Activated CD4-positive, alpha-beta memory T cell treated with anti-CD3 and anti-CD28 coated beads, Interleukin-2, amount 10 ng/mL, durations not matched to agents 7 days and 5 days (primary cell): ENCODE measurements at regions not wholly inside any gene's neighbourhood (a gene's known extent, or its start where the extent isn't known, plus 50 kb on each side); places are given as distances from the start of the nearest gene placed in this dataset.

Experiments used
- CTCF ChIA-PET: fragments of 350-600 bp; sonication (Branson Sonifier 250); formaldehyde crosslinking; loops from one replicate; lab custom pipeline; 2021; ENCODE audit warnings: antibody characterized with exemption, inconsistent platforms; lab: Charles Lee
- POLR2A ChIA-PET: fragments of 350-600 bp; sonication (Branson Sonifier 250); formaldehyde crosslinking; loops from one replicate; lab custom pipeline; 2021; ENCODE audit warnings: antibody characterized with exemption; lab: Charles Lee
- DNase-seq: peaks from one replicate; pipeline ENCODE4 v3.0.0-alpha.2; 2020
- H3K27ac Mint-ChIP-seq: one replicate; pipeline ENCODE4 v1.8.0; 2021; ENCODE audit warnings: mild to moderate bottlenecking, mixed read lengths
- H3K27me3 Mint-ChIP-seq: one replicate; pipeline ENCODE4 v1.8.0; 2021; ENCODE audit warnings: mixed read lengths
- H3K36me3 Mint-ChIP-seq: one replicate; pipeline ENCODE4 v1.8.0; 2021; ENCODE audit warnings: low read depth, mixed read lengths
- H3K4me1 Mint-ChIP-seq: one replicate; pipeline ENCODE4 v1.8.0; 2021; ENCODE audit warnings: mixed read lengths
- H3K4me3 Mint-ChIP-seq: one replicate; pipeline ENCODE4 v1.8.0; 2021; ENCODE audit warnings: mild to moderate bottlenecking, mixed read lengths
- H3K9me3 Mint-ChIP-seq: one replicate; pipeline ENCODE4 v1.8.0; 2021; ENCODE audit warnings: mixed read lengths

- H3K36me3 Mint-ChIP-seq = no peaks in the 10 kb centered on the region
- peaks cover 2% of the 10 kb centered on the region for H3K9me3 Mint-ChIP-seq
- H3K27me3 Mint-ChIP-seq = no peaks in the 10 kb centered on the region
- H3K4me1 Mint-ChIP-seq = no peaks in the 10 kb centered on the region
- DNase-seq = no peak
- ChIA-PET CTCF (no interaction called here), POLR2A (no interaction called here)
- no peak overlapping the region for H3K27ac Mint-ChIP-seq
- H3K4me3 Mint-ChIP-seq = no peak overlapping the region
Measured at GRCh38 chr21:16377120-16377658, 647.4 kb downstream of the USP25 start.

DNA sequence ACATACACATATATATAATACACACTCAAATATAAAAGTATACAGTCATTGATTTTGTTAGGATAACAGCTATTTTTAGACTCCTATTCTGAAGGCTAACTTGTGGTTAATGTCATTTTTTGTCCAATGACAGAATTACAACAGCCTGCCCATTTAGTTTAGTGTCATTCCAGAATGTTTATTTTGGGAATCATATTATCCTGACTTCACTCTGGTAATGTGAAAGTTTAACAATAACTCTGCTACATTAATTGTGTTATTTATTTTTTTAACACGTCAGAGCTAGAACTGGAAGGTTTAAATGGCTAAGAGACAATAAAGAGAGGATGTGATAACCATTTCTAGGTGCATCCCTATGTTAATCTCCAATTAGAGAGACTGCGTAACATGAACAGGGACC lies 648.1 kb downstream of the USP25 start:
- Mint-ChIP-seq H3K36me3 (no peaks in the 10 kb centered on the region), H3K27me3 (no peaks in the 10 kb centered on the region), H3K4me3 (no peak overlapping the region), H3K9me3 (peaks cover 2% of the 10 kb centered on the region), H3K27ac (no peak overlapping the region), H3K4me1 (no peaks in the 10 kb centered on the region)
- POLR2A ChIA-PET = no interaction called here
- no peak for DNase-seq
- CTCF ChIA-PET = no interaction called here

DNA sequence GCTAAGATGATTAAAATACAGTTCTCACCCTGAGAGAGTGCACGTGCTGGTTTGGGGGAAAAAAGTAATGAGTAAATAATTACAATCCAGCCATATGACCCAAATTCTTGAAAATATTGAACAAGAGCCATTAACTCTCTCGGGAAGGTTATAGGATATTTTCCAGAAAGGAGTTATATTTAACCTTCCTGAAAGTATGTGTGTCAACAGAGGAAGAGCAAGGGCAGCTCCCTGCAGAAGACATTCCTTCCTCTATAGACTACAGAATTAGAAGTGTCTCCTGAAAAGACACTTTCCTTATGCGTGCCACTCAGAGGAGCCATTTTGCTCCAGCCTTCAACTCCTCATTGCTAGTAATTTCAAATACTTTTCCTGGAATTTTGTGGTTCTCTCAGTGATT lies 648.7 kb downstream of the USP25 start:
- Mint-ChIP-seq H3K27me3 (no peaks in the 10 kb centered on the region), H3K4me1 (no peaks in the 10 kb centered on the region), H3K9me3 (peaks cover 2% of the 10 kb centered on the region), H3K36me3 (no peaks in the 10 kb centered on the region), H3K27ac (no peak overlapping the region), H3K4me3 (no peak overlapping the region)
- POLR2A ChIA-PET = no interaction called here
- CTCF ChIA-PET = no interaction called here
- no peak for DNase-seq

- ChIA-PET CTCF (no interaction called here), POLR2A (no interaction called here)
- H3K27ac Mint-ChIP-seq = no peak overlapping the region
- no peaks in the 10 kb centered on the region for H3K36me3 Mint-ChIP-seq
- DNase-seq = no peak
- no peaks in the 10 kb centered on the region for H3K27me3 Mint-ChIP-seq
- no peak overlapping the region for H3K4me3 Mint-ChIP-seq
- H3K9me3 Mint-ChIP-seq = peaks cover 16% of the 10 kb centered on the region
- no peaks in the 10 kb centered on the region for H3K4me1 Mint-ChIP-seq
Measured at GRCh38 chr21:16388291-16388690, 658.5 kb downstream of the USP25 start.

- Mint-ChIP-seq H3K9me3 (peaks cover 16% of the 10 kb centered on the region), H3K36me3 (no peaks in the 10 kb centered on the region), H3K4me3 (no peak overlapping the region), H3K4me1 (no peaks in the 10 kb centered on the region), H3K27me3 (no peaks in the 10 kb centered on the region), H3K27ac (no peak overlapping the region)
- DNase-seq = no peak
- CTCF ChIA-PET = no interaction called here
- POLR2A ChIA-PET = no interaction called here
Measured at GRCh38 chr21:16388911-16389560, 659.3 kb downstream of the USP25 start.

DNA sequence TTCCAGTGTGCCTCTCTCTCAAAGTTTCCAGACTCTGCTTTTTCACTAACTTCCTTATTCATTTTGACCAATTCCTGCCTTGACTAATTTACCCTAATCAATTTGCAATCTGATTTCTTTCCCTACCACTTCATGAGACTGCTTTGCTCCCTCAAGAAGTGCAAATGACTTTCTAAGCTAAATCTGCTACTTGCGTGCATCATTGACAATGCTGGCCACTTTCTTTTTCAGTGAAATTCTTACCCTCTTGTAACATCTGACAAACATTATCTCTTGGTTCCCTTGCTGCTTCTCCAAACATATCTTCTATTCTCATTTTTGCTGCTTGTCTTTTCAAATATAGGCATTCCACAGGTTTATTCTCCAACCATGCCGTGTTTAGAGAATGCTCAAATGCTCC lies 659.9 kb downstream of the USP25 start:
- Mint-ChIP-seq H3K27ac (no peak overlapping the region), H3K4me1 (no peaks in the 10 kb centered on the region), H3K9me3 (peaks cover 16% of the 10 kb centered on the region), H3K36me3 (no peaks in the 10 kb centered on the region), H3K27me3 (no peaks in the 10 kb centered on the region), H3K4me3 (no peak overlapping the region)
- DNase-seq = no peak
- ChIA-PET CTCF (no interaction called here), POLR2A (no interaction called here)

- ChIA-PET CTCF (no interaction called here), POLR2A (no interaction called here)
- peaks cover 24% of the 10 kb centered on the region for H3K9me3 Mint-ChIP-seq
- no peaks in the 10 kb centered on the region for H3K36me3 Mint-ChIP-seq
- no peaks in the 10 kb centered on the region for H3K4me1 Mint-ChIP-seq
- no peak for DNase-seq
- no peak overlapping the region for H3K27ac Mint-ChIP-seq
- H3K4me3 Mint-ChIP-seq = no peak overlapping the region
- H3K27me3 Mint-ChIP-seq = no peaks in the 10 kb centered on the region
Measured at GRCh38 chr21:16395285-16395684, 665.5 kb downstream of the USP25 start.

GRCh38 chr21:16402752-16403151 lies 673.0 kb downstream of the USP25 start:
- Mint-ChIP-seq H3K27ac (no peak overlapping the region), H3K4me3 (no peak overlapping the region), H3K27me3 (no peaks in the 10 kb centered on the region), H3K36me3 (no peaks in the 10 kb centered on the region), H3K9me3 (peaks cover 6% of the 10 kb centered on the region), H3K4me1 (no peaks in the 10 kb centered on the region)
- DNase-seq = no peak
- POLR2A ChIA-PET = no interaction called here
- CTCF ChIA-PET = no interaction called here

- no peak for DNase-seq
- H3K9me3 Mint-ChIP-seq = peaks cover 6% of the 10 kb centered on the region
- H3K4me1 Mint-ChIP-seq = no peaks in the 10 kb centered on the region
- H3K27ac Mint-ChIP-seq = no peak overlapping the region
- ChIA-PET POLR2A (no interaction called here), CTCF (no interaction called here)
- no peaks in the 10 kb centered on the region for H3K36me3 Mint-ChIP-seq
- H3K27me3 Mint-ChIP-seq = no peaks in the 10 kb centered on the region
- H3K4me3 Mint-ChIP-seq = no peak overlapping the region
Measured at GRCh38 chr21:16404776-16405175, 675.0 kb downstream of the USP25 start.

GRCh38 chr21:16406355-16406754 lies 676.6 kb downstream of the USP25 start:
- Mint-ChIP-seq H3K27me3 (no peaks in the 10 kb centered on the region), H3K4me1 (no peaks in the 10 kb centered on the region), H3K27ac (no peak overlapping the region), H3K9me3 (peaks cover 4% of the 10 kb centered on the region), H3K36me3 (no peaks in the 10 kb centered on the region), H3K4me3 (no peak overlapping the region)
- ChIA-PET POLR2A (no interaction called here), CTCF (no interaction called here)
- DNase-seq = no peak

DNA sequence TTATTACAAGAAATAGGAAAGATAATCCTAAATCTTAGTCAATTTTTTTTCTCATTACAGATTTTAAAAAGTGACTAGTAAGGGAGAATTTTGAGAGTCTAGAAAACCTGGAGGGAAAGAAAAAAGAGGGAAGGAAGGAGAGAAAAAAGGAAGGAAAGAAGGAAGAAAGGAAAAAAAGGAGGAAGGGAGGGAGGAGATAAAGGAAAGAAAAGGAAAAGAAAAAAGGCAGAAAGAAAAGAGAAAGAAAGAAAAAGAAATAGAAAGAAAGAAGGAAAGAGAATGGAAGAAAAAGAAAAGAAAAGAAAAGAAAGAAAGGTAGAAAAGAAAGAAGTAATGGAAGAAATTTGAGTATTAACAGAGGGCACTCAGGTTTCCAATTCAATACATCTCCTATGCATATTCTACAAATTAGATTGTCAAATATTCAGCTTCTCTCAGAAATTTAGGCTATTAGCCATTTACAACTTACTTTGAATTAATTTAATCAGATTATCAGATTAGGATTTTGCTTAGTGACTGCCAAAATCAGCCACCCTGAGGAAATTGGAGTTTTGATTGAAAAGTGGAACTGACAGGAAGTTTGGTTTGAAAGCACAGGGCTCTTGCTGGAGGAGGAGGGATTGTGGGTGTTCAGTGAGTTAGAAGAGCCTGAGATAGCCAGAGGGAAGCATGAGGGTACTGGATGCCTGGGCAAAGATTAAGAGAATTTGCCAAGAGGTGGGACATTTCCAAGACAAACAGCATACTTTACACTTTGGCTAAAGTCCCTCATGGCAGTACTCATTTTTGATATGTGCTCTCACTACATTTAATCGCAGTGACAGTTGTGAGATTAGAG lies 677.8 kb downstream of the USP25 start:
- H3K27ac Mint-ChIP-seq = no peak overlapping the region
- no peaks in the 10 kb centered on the region for H3K36me3 Mint-ChIP-seq
- no peak overlapping the region for H3K4me3 Mint-ChIP-seq
- no peaks in the 10 kb centered on the region for H3K4me1 Mint-ChIP-seq
- POLR2A ChIA-PET = no interaction called here
- CTCF ChIA-PET = no interaction called here
- H3K9me3 Mint-ChIP-seq = no peaks in the 10 kb centered on the region
- H3K27me3 Mint-ChIP-seq = no peaks in the 10 kb centered on the region
- no peak for DNase-seq

- DNase-seq = no peak
- ChIA-PET CTCF (no interaction called here), POLR2A (no interaction called here)
- Mint-ChIP-seq H3K36me3 (no peaks in the 10 kb centered on the region), H3K9me3 (no peaks in the 10 kb centered on the region), H3K27me3 (no peaks in the 10 kb centered on the region), H3K4me1 (no peaks in the 10 kb centered on the region), H3K27ac (no peak overlapping the region), H3K4me3 (no peak overlapping the region)
Measured at GRCh38 chr21:16408280-16408679, 678.5 kb downstream of the USP25 start.

DNA sequence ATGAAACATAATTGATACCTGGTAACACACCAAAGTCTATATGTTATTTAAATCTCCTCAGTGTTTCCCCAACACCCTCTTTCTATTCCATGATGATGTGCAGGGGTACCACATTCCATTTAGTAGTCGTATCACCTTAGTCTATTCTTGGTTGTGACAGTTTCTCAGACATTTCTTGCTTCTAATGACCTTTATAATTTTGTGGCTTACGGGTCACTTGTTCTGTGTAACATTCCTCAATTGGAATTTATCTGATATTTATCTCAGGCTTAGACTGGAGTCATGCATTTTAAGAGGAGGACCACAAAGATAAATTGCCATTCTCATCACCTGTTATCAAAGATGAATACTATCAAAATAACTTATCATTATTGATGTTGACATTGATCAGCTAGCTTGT lies 679.6 kb downstream of the USP25 start:
- Mint-ChIP-seq H3K27ac (no peak overlapping the region), H3K4me1 (no peaks in the 10 kb centered on the region), H3K9me3 (no peaks in the 10 kb centered on the region), H3K27me3 (no peaks in the 10 kb centered on the region), H3K36me3 (no peaks in the 10 kb centered on the region), H3K4me3 (no peak overlapping the region)
- DNase-seq = no peak
- ChIA-PET CTCF (no interaction called here), POLR2A (no interaction called here)

- no peaks in the 10 kb centered on the region for H3K36me3 Mint-ChIP-seq
- no peaks in the 10 kb centered on the region for H3K27me3 Mint-ChIP-seq
- peaks cover 6% of the 10 kb centered on the region for H3K9me3 Mint-ChIP-seq
- H3K4me1 Mint-ChIP-seq = no peaks in the 10 kb centered on the region
- ChIA-PET CTCF (no interaction called here), POLR2A (no interaction called here)
- H3K4me3 Mint-ChIP-seq = no peak overlapping the region
- H3K27ac Mint-ChIP-seq = no peak overlapping the region
- DNase-seq = no peak
Measured at GRCh38 chr21:16418226-16418625, 688.4 kb downstream of the USP25 start.
